ENCODE measurements at regions not wholly inside any gene's neighbourhood (a gene's known extent, or its start where the extent isn't known, plus 50 kb on each side); places are given as distances from the start of the nearest gene placed in this dataset.

DNA sequence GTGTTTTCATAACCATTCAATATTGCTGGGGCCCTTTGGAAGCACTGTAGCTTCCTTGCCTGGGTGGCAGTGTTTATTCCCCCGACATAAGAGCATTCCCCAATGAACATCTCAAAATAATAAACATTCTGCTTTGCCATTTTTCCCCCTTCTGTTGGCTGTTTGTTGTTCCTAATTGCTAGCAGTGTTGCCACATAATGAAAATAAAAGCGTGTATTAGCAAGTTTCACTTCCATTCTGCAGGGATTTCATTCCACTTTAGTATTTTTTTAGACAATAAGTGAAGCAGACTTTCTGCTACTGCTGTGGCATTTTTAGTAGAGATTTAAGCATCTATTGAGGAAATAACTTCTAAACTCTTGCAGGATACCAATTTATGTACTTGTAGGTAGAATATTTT, 154.7 kb upstream of the GALNT13 start:
- ATAC-seq (no peak), DNase-seq (ENCODE audit: low spot score) (no peak), FAIRE-seq (no peak)
- H2AFZ ChIP-seq (ENCODE audit: low read length), result no peak overlapping the region
- no peak overlapping the region for H3K9ac ChIP-seq (ENCODE audit: insufficient read depth, low read depth, low read length)
- TF ChIP-seq AHDC1 (CRISPR knock-in tag; IDR thresholded peaks at IDR 0.05; ENCODE audit: borderline replicate concordance), result no peak
- no peaks in the 10 kb centered on the region for H3K9me3 ChIP-seq (ENCODE audit: low read length)
- intact Hi-C loops (cut with micrococcal nuclease; ENCODE audit: unreplicated experiment) (no loop called here), in situ Hi-C loops (cut with HindIII; ENCODE audit: extremely low pct_ligation_motif_present, low pct_unique_long_range_greater_than_20kb) (no loop called here)
- POLR2A ChIA-PET, result no interaction called here
- no peak overlapping the region for H3K4me2 ChIP-seq (ENCODE audit: low read depth, low read length)
- no peak overlapping the region for H3K4me3 ChIP-seq (replicated peaks in 1 of 3; ENCODE audit: insufficient read depth in 1 of 3, low read depth in 2 of 3, low read length in 3 of 3)
- no TSS peak for BruUV-seq (replicated peaks)
- no peaks in the 10 kb centered on the region for H3K79me2 ChIP-seq (ENCODE audit: insufficient read depth, low read length)
- no peaks in the 10 kb centered on the region for H3K27me3 ChIP-seq (ENCODE audit: control insufficient read depth in 1 of 2, insufficient read depth in 2 of 2, low read length in 2 of 2)
- no peaks in the 10 kb centered on the region for H3K4me1 ChIP-seq (ENCODE audit: insufficient read depth, low read length)
- H4K20me1 ChIP-seq (ENCODE audit: insufficient read depth, low read length), result no peaks in the 10 kb centered on the region
- CTCF ChIA-PET (ENCODE audit: low intra/inter-chr PET ratio, low total read pairs), result no interaction called here
- H3K27ac ChIP-seq (ENCODE audit: extremely low read length, insufficient read depth, low read length), result no peak overlapping the region
- no peaks in the 10 kb centered on the region for H3K36me3 ChIP-seq (replicated peaks in 1 of 2; ENCODE audit: control insufficient read depth in 1 of 2, insufficient read depth in 2 of 2, low read length in 2 of 2)
- 0% methylated on average over 2 of the region's 2 CpGs for WGBS (ENCODE audit: low lambda C conversion rate)

- FAIRE-seq, result no peak
These were observed 132.3 kb upstream of the GALNT13 start for GRCh38 chr2:153739394-153739793.

More at GRCh38 chr2:153739394-153739793, 132.3 kb upstream of the GALNT13 start:
- intact Hi-C loops (cut with micrococcal nuclease; ENCODE audit: unreplicated experiment), result no loop called here
- in situ Hi-C loops (cut with HindIII; ENCODE audit: extremely low pct_ligation_motif_present, low pct_unique_long_range_greater_than_20kb), result no loop called here
- no peak overlapping the region for H3K4me3 ChIP-seq (replicated peaks in 1 of 3; ENCODE audit: insufficient read depth in 1 of 3, low read depth in 2 of 3, low read length in 3 of 3)
- ATAC-seq (no peak), DNase-seq (ENCODE audit: low spot score) (no peak)
- POLR2A ChIA-PET, result no interaction called here
- CTCF ChIA-PET (ENCODE audit: low intra/inter-chr PET ratio, low total read pairs), result no interaction called here
- H3K27ac ChIP-seq (ENCODE audit: extremely low read length, insufficient read depth, low read length), result no peak overlapping the region
- H3K27me3 ChIP-seq (ENCODE audit: control insufficient read depth in 1 of 2, insufficient read depth in 2 of 2, low read length in 2 of 2), result no peaks in the 10 kb centered on the region
- H3K9me3 ChIP-seq (ENCODE audit: low read length), result peaks cover 18% of the 10 kb centered on the region
- H3K79me2 ChIP-seq (ENCODE audit: insufficient read depth, low read length), result no peaks in the 10 kb centered on the region
- H3K9ac ChIP-seq (ENCODE audit: insufficient read depth, low read depth, low read length), result no peak overlapping the region
- no peaks in the 10 kb centered on the region for H4K20me1 ChIP-seq (ENCODE audit: insufficient read depth, low read length)
- no peak overlapping the region for H3K4me2 ChIP-seq (ENCODE audit: low read depth, low read length)
- H3K36me3 ChIP-seq (replicated peaks in 1 of 2; ENCODE audit: control insufficient read depth in 1 of 2, insufficient read depth in 2 of 2, low read length in 2 of 2), result no peaks in the 10 kb centered on the region
- BruUV-seq (replicated peaks), result no TSS peak
- no peaks in the 10 kb centered on the region for H3K4me1 ChIP-seq (ENCODE audit: insufficient read depth, low read length)
- H2AFZ ChIP-seq (ENCODE audit: low read length), result no peak overlapping the region
- TF ChIP-seq ZNF746 (CRISPR knock-in tag; IDR thresholded peaks at IDR 0.05) (no peak), CREM (IDR thresholded peaks at IDR 0.05) (no peak), CREM (CRISPR knock-in tag; IDR thresholded peaks at IDR 0.05) (no peak), HNRNPLL (IDR thresholded peaks at IDR 0.05; ENCODE audit: low read depth, low read length, poor library complexity, severe bottlenecking) (no peak), ZNF44 (CRISPR knock-in tag; IDR thresholded peaks at IDR 0.05) (no peak), ZNF20 (CRISPR knock-in tag; IDR thresholded peaks at IDR 0.05) (no peak), ZNF850 (CRISPR knock-in tag; conservative IDR thresholded peaks at IDR 0.05) (no peak), ZNF713 (CRISPR knock-in tag; IDR thresholded peaks at IDR 0.05) (no peak), FOXJ3 (CRISPR knock-in tag; IDR thresholded peaks at IDR 0.05; ENCODE audit: borderline replicate concordance) (no peak)
- TF ChIP-seq, protein P1, sequence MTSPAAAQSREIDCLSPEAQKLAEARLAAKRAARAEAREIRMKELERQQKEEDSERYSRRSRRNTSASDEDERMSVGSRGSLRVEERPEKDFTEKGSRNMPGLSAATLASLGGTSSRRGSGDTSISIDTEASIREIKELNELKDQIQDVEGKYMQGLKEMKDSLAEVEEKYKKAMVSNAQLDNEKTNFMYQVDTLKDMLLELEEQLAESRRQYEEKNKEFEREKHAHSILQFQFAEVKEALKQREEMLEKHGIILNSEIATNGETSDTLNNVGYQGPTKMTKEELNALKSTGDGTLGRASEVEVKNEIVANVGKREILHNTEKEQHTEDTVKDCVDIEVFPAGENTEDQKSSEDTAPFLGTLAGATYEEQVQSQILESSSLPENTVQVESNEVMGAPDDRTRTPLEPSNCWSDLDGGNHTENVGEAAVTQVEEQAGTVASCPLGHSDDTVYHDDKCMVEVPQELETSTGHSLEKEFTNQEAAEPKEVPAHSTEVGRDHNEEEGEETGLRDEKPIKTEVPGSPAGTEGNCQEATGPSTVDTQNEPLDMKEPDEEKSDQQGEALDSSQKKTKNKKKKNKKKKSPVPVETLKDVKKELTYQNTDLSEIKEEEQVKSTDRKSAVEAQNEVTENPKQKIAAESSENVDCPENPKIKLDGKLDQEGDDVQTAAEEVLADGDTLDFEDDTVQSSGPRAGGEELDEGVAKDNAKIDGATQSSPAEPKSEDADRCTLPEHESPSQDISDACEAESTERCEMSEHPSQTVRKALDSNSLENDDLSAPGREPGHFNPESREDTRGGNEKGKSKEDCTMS (CRISPR knock-in tag; conservative IDR thresholded peaks at IDR 0.05), result no peak
